Panc1 (cell line): ENCODE measurements at regions not wholly inside any gene's neighbourhood (a gene's known extent, or its start where the extent isn't known, plus 50 kb on each side); places are given as distances from the start of the nearest gene placed in this dataset.

Experiments used
- ATAC-seq: fragments of 200-7000 bp; cut with Tn5 transposase; 2 replicates; pipeline ENCODE4 v1.9.1; 2020; ENCODE audit warnings: mild to moderate bottlenecking, moderate library complexity
- BruUV-seq: library from RNA; stranded (reverse); fragments of 400-500 nt; replicated peaks from 2 replicates; lab custom pipeline; 2021; lab: Mats Ljungman, UMichigan
- CTCF ChIA-PET: fragments of 300-600 bp; sonication (Branson Sonifier 250); formaldehyde crosslinking; loops from one replicate; lab custom pipeline; 2022; ENCODE audit warnings: antibody characterized with exemption; lab: Charles Lee
- POLR2A ChIA-PET: fragments of 300-600 bp; sonication (Branson Sonifier 250); formaldehyde crosslinking; loops from one replicate; lab custom pipeline; 2022; ENCODE audit warnings: antibody characterized with exemption; lab: Charles Lee
- DNase-seq: peaks from one replicate; pipeline ENCODE4 v3.0.0-alpha.2; 2010; ENCODE audit warnings: low read depth, low spot score
- H3K27ac ChIP-seq: 2 replicates; pipeline ENCODE4 v1.5.1; 2011; ENCODE audit warnings: mild to moderate bottlenecking, low read length, inconsistent platforms
- H3K27me3 ChIP-seq: fragments of 200-500 bp; sonication (Bioruptor generic); 2 replicates; pipeline ENCODE4 v1.6.0; 2014; ENCODE audit warnings: low read length, inconsistent platforms; ENCODE audit not compliant: control insufficient read depth, insufficient read depth
- H3K36me3 ChIP-seq: fragments of 200-500 bp; sonication (Bioruptor generic); 2 replicates; pipeline ENCODE4 v1.5.1; 2014; ENCODE audit warnings: inconsistent platforms, mild to moderate bottlenecking, low read length, moderate library complexity; ENCODE audit not compliant: control insufficient read depth, insufficient read depth
- H3K4me1 ChIP-seq: 2 replicates; pipeline ENCODE4 v1.5.1; 2011; ENCODE audit warnings: inconsistent platforms, mild to moderate bottlenecking, low read length, moderate library complexity; ENCODE audit not compliant: control insufficient read depth, insufficient read depth
- H3K4me3 ChIP-seq, 2 experiments: 2 replicates each; pipeline ENCODE4 v1.5.1; 2011 to 2012; ENCODE audit warnings: low read depth in 2 of 2, low read length in 2 of 2, mild to moderate bottlenecking in 2 of 2, inconsistent platforms in 1 of 2, moderate library complexity in 1 of 2
- H3K9me3 ChIP-seq: fragments of 200-500 bp; sonication (Bioruptor generic); 2 replicates; pipeline ENCODE4 v1.5.1; 2014; ENCODE audit warnings: low read depth, mild to moderate bottlenecking, inconsistent platforms, low read length, moderate library complexity; ENCODE audit not compliant: control insufficient read depth, insufficient read depth
- CTCF ChIP-seq: fragments of 450-650 bp; IDR thresholded peaks from 2 replicates; pipeline ENCODE4 v1.5.1; 2017; ENCODE audit warnings: mild to moderate bottlenecking
- POLR2AphosphoS5 ChIP-seq: IDR thresholded peaks from 2 replicates; pipeline ENCODE4 v1.6.1; 2012; ENCODE audit warnings: mild to moderate bottlenecking, low read depth, low read length, moderate library complexity
- REST ChIP-seq, 2 experiments: IDR thresholded peaks; 2 replicates each; pipeline ENCODE4 v1.6.1; 2011 to 2012; ENCODE audit warnings: low read depth in 2 of 2, control low read depth in 1 of 2, low read length in 1 of 2, mild to moderate bottlenecking in 1 of 2, moderate library complexity in 1 of 2; ENCODE audit not compliant: insufficient read depth in 1 of 2
- SIN3A ChIP-seq: IDR thresholded peaks from 2 replicates; pipeline ENCODE4 v1.6.1; 2012; ENCODE audit warnings: low read depth, mild to moderate bottlenecking, low read length, moderate library complexity, borderline replicate concordance; ENCODE audit not compliant: insufficient read depth
- TCF7L2 ChIP-seq: IDR thresholded peaks from 2 replicates; pipeline ENCODE4 v1.6.1; 2011; ENCODE audit warnings: mild to moderate bottlenecking, low read depth, low read length, inconsistent platforms
- in situ Hi-C: cut with HindIII; loops from 2 replicates; pipeline ENCODE4 v1.10.0; 2016; ENCODE audit warnings: low sequenced_read_pairs, low pct_unique_long_range_greater_than_20kb
- intact Hi-C: fragments of 100-400 bp; cut with micrococcal nuclease; formaldehyde crosslinking; loops from one replicate; pipeline ENCODE4 v1.10.0; 2022; ENCODE audit not compliant: unreplicated experiment

GRCh38 chr2:234715671-234716250 is 218.9 kb upstream of the ARL4C start:
- ATAC-seq: no peak

DNA sequence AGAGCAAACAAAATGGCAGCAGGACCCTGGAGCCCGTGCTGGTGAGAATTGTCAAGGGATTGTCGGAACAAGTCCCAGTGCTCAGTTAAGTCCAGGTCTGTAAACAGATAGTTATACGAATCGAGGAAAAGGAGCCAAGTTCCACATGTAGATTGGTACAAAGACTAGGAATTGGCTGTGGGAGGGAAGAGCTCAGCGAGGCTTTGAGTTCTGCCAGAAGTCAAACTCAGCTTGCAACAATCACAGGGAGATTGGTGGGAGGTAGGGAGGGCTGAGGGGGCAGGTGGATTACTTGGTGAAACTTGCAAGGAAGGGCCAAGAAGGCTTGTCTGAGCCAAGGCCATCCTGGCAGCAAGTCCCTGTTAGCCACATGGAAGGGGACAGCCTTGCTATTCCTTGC is 217.8 kb upstream of the ARL4C start:
- H3K27ac ChIP-seq: no peak overlapping the region
- no peak overlapping the region for H3K4me3 ChIP-seq
- ATAC-seq (no peak), DNase-seq (no peak)
- BruUV-seq: no TSS peak
- in situ Hi-C loops: no loop called here
- CTCF ChIA-PET: no interaction called here
- H3K27me3 ChIP-seq: no peaks in the 10 kb centered on the region
- H3K4me1 ChIP-seq: no peaks in the 10 kb centered on the region
- intact Hi-C loops: no loop called here
- POLR2A ChIA-PET: no interaction called here
- TF ChIP-seq SIN3A (no peak), TCF7L2 (no peak), POLR2AphosphoS5 (no peak), REST (IDR thresholded peaks at IDR 0.05; ENCODE audit: insufficient read depth in 1 of 2, low read depth in 2 of 2, low read length in 1 of 2) (no peak), CTCF (no peak)
- H3K9me3 ChIP-seq: no peaks in the 10 kb centered on the region
- H3K36me3 ChIP-seq: no peaks in the 10 kb centered on the region; the same call in 1 of the 2 replicates

More at GRCh38 chr2:234715671-234716250, 218.9 kb upstream of the ARL4C start:
- no peaks in the 10 kb centered on the region for H3K27me3 ChIP-seq
- no peaks in the 10 kb centered on the region; the same call in 1 of the 2 replicates for H3K36me3 ChIP-seq
- ChIA-PET POLR2A (no interaction called here), CTCF (no interaction called here)
- H3K4me3 ChIP-seq: no peak overlapping the region
- H3K4me1 ChIP-seq: no peaks in the 10 kb centered on the region
- in situ Hi-C loops (no loop called here), intact Hi-C loops (no loop called here)
- BruUV-seq: no TSS peak
- no peak for DNase-seq
- no peak overlapping the region for H3K27ac ChIP-seq
- no peaks in the 10 kb centered on the region for H3K9me3 ChIP-seq
- no peak for TF ChIP-seq TCF7L2
- TF ChIP-seq SIN3A: no peak
- TF ChIP-seq POLR2AphosphoS5: no peak
- TF ChIP-seq REST (IDR thresholded peaks at IDR 0.05; ENCODE audit: insufficient read depth in 1 of 2, low read depth in 2 of 2, low read length in 1 of 2): no peak
